Upper lobe of left lung (tissue), 4 donors: ENCODE measurements at regions not wholly inside any gene's neighbourhood (a gene's known extent, or its start where the extent isn't known, plus 50 kb on each side); places are given as distances from the start of the nearest gene placed in this dataset.

Source experiments
- POLR2A ChIP-seq, 4 donors: fragments of 450-650 bp; IDR thresholded peaks; one replicate each; pipeline ENCODE4 v1.5.1; 2016 to 2017; ENCODE audit warnings: antibody characterized with exemption in 4 of 4, mild to moderate bottlenecking in 2 of 4
- TF ChIP-seq, protein P1 (sequence below), 6 experiments: fragments of 450-650 bp in 4 of 6; fragments of 200-600 bp in 2 of 6; sonication (generic) in 2 of 6; IDR thresholded peaks; one replicate each; pipeline ENCODE4 v1.5.1; 2016 to 2019; ENCODE audit warnings: antibody characterized with exemption in 6 of 6

DNA sequence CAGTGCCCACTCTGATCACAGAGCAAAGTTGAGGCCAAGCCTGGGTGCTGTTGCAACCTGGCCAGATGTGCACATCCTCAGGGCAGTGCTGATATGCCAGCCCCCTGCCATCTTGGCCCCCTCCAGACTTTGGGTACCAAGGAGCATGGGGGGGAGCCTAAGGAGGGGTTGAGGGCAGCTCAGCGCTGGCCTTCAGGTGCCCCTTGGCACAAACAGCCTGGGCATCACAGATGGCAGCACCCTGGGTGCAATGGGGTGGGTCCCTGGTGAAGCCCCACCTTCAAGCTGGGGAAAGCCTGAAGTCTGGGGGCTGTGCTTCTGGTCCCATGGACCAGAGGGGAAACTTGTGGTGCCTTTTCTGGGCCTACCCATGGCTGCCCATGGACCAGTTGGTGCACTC is 163.0 kb downstream of the FAM47A start:
- no peak for TF ChIP-seq POLR2A (IDR thresholded peaks at IDR 0.05)
- TF ChIP-seq, protein P1, sequence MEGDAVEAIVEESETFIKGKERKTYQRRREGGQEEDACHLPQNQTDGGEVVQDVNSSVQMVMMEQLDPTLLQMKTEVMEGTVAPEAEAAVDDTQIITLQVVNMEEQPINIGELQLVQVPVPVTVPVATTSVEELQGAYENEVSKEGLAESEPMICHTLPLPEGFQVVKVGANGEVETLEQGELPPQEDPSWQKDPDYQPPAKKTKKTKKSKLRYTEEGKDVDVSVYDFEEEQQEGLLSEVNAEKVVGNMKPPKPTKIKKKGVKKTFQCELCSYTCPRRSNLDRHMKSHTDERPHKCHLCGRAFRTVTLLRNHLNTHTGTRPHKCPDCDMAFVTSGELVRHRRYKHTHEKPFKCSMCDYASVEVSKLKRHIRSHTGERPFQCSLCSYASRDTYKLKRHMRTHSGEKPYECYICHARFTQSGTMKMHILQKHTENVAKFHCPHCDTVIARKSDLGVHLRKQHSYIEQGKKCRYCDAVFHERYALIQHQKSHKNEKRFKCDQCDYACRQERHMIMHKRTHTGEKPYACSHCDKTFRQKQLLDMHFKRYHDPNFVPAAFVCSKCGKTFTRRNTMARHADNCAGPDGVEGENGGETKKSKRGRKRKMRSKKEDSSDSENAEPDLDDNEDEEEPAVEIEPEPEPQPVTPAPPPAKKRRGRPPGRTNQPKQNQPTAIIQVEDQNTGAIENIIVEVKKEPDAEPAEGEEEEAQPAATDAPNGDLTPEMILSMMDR (IDR thresholded peaks at IDR 0.05): no peak
